Thyroid gland (tissue), 4 donors: ENCODE measurements at regions not wholly inside any gene's neighbourhood (a gene's known extent, or its start where the extent isn't known, plus 50 kb on each side); places are given as distances from the start of the nearest gene placed in this dataset.
A peak's percentile ranks its signal among the peaks of the same experiment; 100 is the strongest.

Experiments used
- DNase-seq, 2 donors: peaks; one replicate each; pipeline ENCODE4 v3.0.0-alpha.2; 2019
- H3K27ac ChIP-seq, 3 donors: fragments of 200-600 bp; sonication (generic); 1 replicate in 2 of 3; 2 replicates in 1 of 3; pipeline ENCODE4 v1.5.1; 2016 to 2019; ENCODE audit warnings: mild to moderate bottlenecking in 1 of 3, moderate library complexity in 1 of 3
- H3K27me3 ChIP-seq: fragments of 200-600 bp; sonication (generic); one replicate; pipeline ENCODE4 v1.5.1; 2019
- H3K36me3 ChIP-seq, 2 donors: fragments of 200-600 bp; sonication (generic); one replicate each; pipeline ENCODE4 v1.5.1; 2016 to 2019
- H3K4me1 ChIP-seq, 2 donors: fragments of 200-600 bp; sonication (generic); one replicate each; pipeline ENCODE4 v1.5.1; 2017 to 2019
- H3K4me3 ChIP-seq, 3 donors: fragments of 200-600 bp; sonication (generic); replicated peaks in 1 of 3; 1 replicate in 2 of 3; 2 replicates in 1 of 3; pipeline ENCODE4 v1.5.1; 2016; ENCODE audit warnings: mild to moderate bottlenecking in 1 of 3
- H3K9me3 ChIP-seq: fragments of 200-600 bp; sonication (generic); one replicate; pipeline ENCODE4 v1.5.1; 2017
- POLR2A ChIP-seq, 2 donors: fragments of 450-650 bp; IDR thresholded peaks; one replicate each; pipeline ENCODE4 v1.6.1; 2017; ENCODE audit warnings: antibody characterized with exemption in 2 of 2, mild to moderate bottlenecking in 2 of 2, moderate library complexity in 1 of 2
- WGBS, 2 donors: methylation state at CpG; one replicate each; pipeline ENCODE4 v1.1.5; 2017; 5-methylcytosine and 5-hydroxymethylcytosine counted together
- intact Hi-C: fragments of 100-400 bp; cut with DNase I; formaldehyde crosslinking; loops from one replicate; pipeline ENCODE4 v1.15.1; 2023
- TF ChIP-seq, protein P1 (sequence below), 6 experiments: fragments of 200-600 bp in 3 of 6; fragments of 450-650 bp in 3 of 6; sonication (generic) in 3 of 6; IDR thresholded peaks; one replicate each; pipeline ENCODE4 v1.5.1; 2016 to 2019; ENCODE audit warnings: antibody characterized with exemption in 6 of 6, mild to moderate bottlenecking in 2 of 6, inconsistent platforms in 1 of 6, moderate library complexity in 1 of 6

DNA sequence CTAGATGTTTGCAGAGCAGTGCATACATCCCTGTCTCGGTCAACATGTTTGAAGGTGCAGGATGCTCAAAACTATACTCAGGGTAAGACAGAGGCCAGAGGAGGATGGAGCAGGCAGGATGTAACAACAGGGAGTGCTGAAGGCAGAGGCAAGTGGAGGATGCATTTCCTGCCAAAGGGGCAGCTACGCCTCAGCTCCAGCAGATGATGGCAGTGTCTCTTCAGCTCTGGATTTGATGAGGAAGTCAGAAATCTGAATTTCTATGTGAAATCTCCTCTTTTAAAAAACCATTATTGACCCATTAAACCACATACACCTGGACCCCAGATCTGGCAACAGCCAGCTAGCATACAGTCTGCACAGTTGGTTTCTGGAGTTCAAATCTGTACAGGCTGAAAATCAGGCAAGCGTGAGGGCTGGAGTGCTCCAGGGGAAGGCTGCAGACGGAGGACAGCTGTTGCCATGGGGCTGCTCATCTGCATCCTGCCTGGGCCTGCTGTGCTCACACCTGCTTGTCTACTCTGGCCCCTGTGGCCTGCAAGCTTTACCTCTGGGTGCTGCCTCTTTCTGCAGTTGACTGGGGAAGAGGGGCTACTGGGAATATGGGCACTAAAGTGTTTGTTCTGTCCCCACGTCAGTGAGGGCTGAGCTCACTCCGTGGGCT is 152.9 kb upstream of the SLC28A3 start:
- Histone ChIP-seq H3K9me3 (no peaks in the 10 kb centered on the region), H3K4me1 (peaks cover 5 to 26% of the 10 kb centered on the region in 2 donors), H3K4me3 (no peak overlapping the region), H3K27ac (peak overlapping the region in 1 of 3 donors; percentile 9), H3K27me3 (no peaks in the 10 kb centered on the region), H3K36me3 (no peaks in the 10 kb centered on the region)
- WGBS, 2 donors: 78 to 86% methylated on average over 6 of the region's 6 CpGs
- no peak for TF ChIP-seq POLR2A (IDR thresholded peaks at IDR 0.05)
- TF ChIP-seq, protein P1, sequence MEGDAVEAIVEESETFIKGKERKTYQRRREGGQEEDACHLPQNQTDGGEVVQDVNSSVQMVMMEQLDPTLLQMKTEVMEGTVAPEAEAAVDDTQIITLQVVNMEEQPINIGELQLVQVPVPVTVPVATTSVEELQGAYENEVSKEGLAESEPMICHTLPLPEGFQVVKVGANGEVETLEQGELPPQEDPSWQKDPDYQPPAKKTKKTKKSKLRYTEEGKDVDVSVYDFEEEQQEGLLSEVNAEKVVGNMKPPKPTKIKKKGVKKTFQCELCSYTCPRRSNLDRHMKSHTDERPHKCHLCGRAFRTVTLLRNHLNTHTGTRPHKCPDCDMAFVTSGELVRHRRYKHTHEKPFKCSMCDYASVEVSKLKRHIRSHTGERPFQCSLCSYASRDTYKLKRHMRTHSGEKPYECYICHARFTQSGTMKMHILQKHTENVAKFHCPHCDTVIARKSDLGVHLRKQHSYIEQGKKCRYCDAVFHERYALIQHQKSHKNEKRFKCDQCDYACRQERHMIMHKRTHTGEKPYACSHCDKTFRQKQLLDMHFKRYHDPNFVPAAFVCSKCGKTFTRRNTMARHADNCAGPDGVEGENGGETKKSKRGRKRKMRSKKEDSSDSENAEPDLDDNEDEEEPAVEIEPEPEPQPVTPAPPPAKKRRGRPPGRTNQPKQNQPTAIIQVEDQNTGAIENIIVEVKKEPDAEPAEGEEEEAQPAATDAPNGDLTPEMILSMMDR (IDR thresholded peaks at IDR 0.05): no peak
- intact Hi-C loops: no loop called here
- DNase-seq: no peak

DNA sequence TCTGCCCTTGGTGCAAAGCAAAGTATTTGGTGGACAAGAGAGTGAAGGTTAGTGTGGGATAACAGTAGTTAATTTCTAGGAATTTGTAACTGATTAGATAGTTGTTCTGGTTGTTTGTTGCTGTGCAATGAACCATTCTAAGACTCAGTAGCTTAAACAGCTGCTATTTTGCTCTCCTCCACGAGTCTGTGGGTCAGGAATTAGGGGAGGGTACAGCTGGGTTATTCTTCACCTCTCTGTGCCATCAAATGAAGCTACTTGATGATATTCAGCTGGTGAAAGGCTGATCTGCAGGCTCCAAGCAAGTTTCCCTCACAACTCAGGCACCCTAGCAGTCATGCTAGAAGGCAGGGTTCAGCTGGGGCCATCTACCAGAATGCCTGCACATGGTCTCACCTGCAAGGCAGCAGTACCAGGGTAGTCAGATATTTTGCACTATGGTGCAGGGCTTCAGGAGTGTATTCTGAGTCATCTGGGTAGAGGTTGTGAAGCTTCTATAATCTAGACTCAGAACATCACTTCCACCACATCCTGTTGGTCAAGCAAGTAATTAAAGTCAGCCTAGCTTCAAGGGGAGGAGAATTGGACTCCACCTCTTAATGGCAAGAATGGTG is 159.5 kb upstream of the SLC28A3 start:
- DNase-seq: no peak
- Histone ChIP-seq H3K27me3 (no peaks in the 10 kb centered on the region), H3K4me3 (no peak overlapping the region), H3K27ac (peak overlapping the region in 2 of 3 donors; percentile 14), H3K4me1 (peaks cover 11 to 17% of the 10 kb centered on the region in 2 donors), H3K36me3 (no peaks in the 10 kb centered on the region), H3K9me3 (no peaks in the 10 kb centered on the region)
- WGBS, 2 donors: 13 to 27% methylated on average over 1 of the region's 1 CpG
- intact Hi-C loops: no loop called here
- TF ChIP-seq POLR2A (IDR thresholded peaks at IDR 0.05): no peak
- TF ChIP-seq, protein P1 (IDR thresholded peaks at IDR 0.05): no peak

DNA sequence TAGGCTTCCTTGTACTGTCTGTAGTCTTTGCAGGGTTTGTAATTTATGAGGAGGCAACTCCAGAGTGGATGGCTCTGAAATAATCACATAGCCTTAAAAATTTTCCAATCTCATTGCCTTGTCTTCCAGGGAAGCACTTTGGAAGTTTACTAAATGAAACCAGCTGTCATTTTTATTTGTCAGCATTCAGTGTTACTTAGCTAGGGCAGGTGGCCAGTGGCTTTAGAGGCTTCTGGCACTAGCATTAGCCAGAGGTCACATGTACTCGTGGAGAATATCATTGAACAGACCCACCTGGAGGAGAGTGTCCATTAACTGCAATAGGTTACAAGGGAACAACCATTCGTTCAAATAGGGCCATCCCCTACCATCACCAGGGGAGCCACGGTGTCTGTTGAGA is 160.3 kb upstream of the SLC28A3 start:
- Histone ChIP-seq H3K4me3 (no peak overlapping the region), H3K36me3 (no peaks in the 10 kb centered on the region), H3K9me3 (no peaks in the 10 kb centered on the region), H3K27me3 (no peaks in the 10 kb centered on the region), H3K27ac (peak overlapping the region in 2 of 3 donors; percentile 14 to 15), H3K4me1 (peaks cover 11 to 17% of the 10 kb centered on the region in 2 donors)
- intact Hi-C loops: no loop called here
- DNase-seq: no peak
- TF ChIP-seq, protein P1 (IDR thresholded peaks at IDR 0.05): no peak
- TF ChIP-seq POLR2A (IDR thresholded peaks at IDR 0.05): no peak
- WGBS, 2 donors: 70 to 79% methylated on average over 3 of the region's 3 CpGs

DNA sequence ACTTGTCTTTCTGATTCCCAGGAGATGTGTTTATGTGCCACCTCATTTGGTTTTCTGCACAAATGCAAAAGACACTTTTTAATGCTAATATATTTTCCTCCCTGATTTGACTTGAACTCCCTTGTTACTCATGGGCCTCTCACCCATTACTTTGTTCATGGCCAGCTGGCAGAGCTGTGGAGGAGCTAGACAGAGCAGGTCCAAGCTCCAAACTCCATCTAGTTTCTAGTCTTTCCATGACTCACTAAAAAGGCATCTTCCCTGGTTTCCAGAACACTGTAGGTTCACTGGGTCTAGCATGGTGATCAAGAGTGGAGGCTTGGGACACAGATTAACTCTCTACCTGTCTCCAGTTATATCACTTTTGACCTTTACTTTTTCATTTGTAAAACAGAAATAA is 161.0 kb upstream of the SLC28A3 start:
- H3K27ac ChIP-seq: peak overlapping the region in 1 of 3 donors; percentile 15
- DNase-seq: no peak
- H3K4me3 ChIP-seq: no peak overlapping the region
- peaks cover 11 to 17% of the 10 kb centered on the region in 2 donors for H3K4me1 ChIP-seq
- TF ChIP-seq POLR2A (IDR thresholded peaks at IDR 0.05): no peak
- TF ChIP-seq, protein P1 (IDR thresholded peaks at IDR 0.05): no peak
- H3K9me3 ChIP-seq: no peaks in the 10 kb centered on the region
- no peaks in the 10 kb centered on the region for H3K36me3 ChIP-seq
- intact Hi-C loops: no loop called here
- H3K27me3 ChIP-seq: no peaks in the 10 kb centered on the region

DNA sequence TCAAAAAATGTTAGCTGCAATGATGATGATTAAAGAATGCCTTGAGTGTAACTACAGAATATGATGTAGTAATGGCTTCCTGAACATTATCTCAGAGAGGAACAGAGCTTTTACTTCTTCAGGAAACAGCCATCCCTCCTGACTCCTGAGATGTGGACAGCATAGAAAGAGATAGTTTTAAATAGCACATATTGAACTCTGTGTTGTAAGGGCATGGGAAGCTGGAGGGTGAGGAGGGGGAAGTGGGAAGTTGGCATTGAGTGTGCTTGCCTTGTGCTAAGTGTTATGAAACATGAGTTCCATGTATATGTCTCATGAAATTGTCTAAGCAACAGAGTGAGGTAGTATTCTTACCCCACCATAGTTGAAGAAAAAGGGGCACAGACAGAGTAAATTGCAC is 161.5 kb upstream of the SLC28A3 start:
- Histone ChIP-seq H3K4me3 (no peak overlapping the region), H3K27ac (peak overlapping the region in 1 of 3 donors; percentile 31), H3K4me1 (peaks cover 11 to 17% of the 10 kb centered on the region in 2 donors), H3K27me3 (no peaks in the 10 kb centered on the region), H3K9me3 (no peaks in the 10 kb centered on the region), H3K36me3 (no peaks in the 10 kb centered on the region)
- intact Hi-C loops: no loop called here
- TF ChIP-seq, protein P1 (IDR thresholded peaks at IDR 0.05): no peak
- no peak for TF ChIP-seq POLR2A (IDR thresholded peaks at IDR 0.05)
- no peak for DNase-seq
